ENCODE measurements at regions not wholly inside any gene's neighbourhood (a gene's known extent, or its start where the extent isn't known, plus 50 kb on each side); places are given as distances from the start of the nearest gene placed in this dataset.

DNA sequence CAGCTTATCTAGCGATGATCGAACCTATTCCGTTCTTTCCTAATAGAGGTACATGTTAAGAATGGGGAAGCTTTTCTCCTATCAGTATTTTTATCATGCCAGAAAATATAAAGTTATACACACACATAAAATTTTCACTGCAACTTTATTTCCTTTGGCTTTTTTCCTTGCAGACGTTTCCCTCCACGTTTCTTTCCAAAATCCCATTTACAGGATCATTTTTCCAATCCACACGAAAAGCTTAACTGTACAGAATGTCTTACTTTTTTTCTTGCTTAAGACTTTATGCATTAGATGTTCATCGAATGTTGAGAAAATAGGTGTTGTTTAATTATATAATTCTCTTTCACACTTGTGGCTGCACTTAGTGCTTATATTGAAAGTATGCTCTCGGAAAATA lies 62.9 kb upstream of the HDGFL1 start:
- Mint-ChIP-seq H3K4me3 (no peak overlapping the region), H3K9me3 (no peaks in the 10 kb centered on the region), H3K27me3 (ENCODE audit: low read depth) (no peaks in the 10 kb centered on the region), H3K4me1 (no peaks in the 10 kb centered on the region), H3K36me3 (ENCODE audit: insufficient read depth in 1 of 3, low read depth in 3 of 3) (no peaks in the 10 kb centered on the region), H3K27ac (no peak overlapping the region)
- Histone ChIP-seq H2BK15ac (ENCODE audit: low read depth, low read length) (no peak overlapping the region), H3K4ac (ENCODE audit: low read depth, low read length) (no peak overlapping the region), H3K23ac (ENCODE audit: insufficient read length, low read depth, low read length) (no peak overlapping the region), H3K27me3 (ENCODE audit: insufficient read depth, low read length) (no peaks in the 10 kb centered on the region), H3K9ac (ENCODE audit: extremely low read depth, insufficient read length, low read length) (no peak overlapping the region), H4K91ac (ENCODE audit: insufficient read length, low read depth, low read length) (no peak overlapping the region), H3T11ph (ENCODE audit: low read length) (no peak overlapping the region), H2BK12ac (ENCODE audit: insufficient read length, low read depth, low read length) (no peak overlapping the region), H3K56ac (ENCODE audit: insufficient read length, low read depth, low read length) (no peak overlapping the region), H3K79me1 (ENCODE audit: insufficient read depth, low read depth, low read length, poor library complexity, severe bottlenecking) (no peaks in the 10 kb centered on the region), H2AFZ (ENCODE audit: low read length) (no peak overlapping the region), H4K20me1 (ENCODE audit: control insufficient read depth, insufficient read depth, insufficient read length) (no peaks in the 10 kb centered on the region), H3K79me2 (ENCODE audit: insufficient read depth, low read length) (0 out of 2 replicates have a peak, but pooled peaks cover 2% of the 10 kb centered on the region), H3K27ac (ENCODE audit: insufficient read length, low read depth, low read length) (no peak overlapping the region), H3K9me3 (ENCODE audit: control insufficient read depth, low read depth, low read length) (no peaks in the 10 kb centered on the region), H3K23me2 (ENCODE audit: insufficient read length, low read depth, low read length, poor library complexity, severe bottlenecking) (no peaks in the 10 kb centered on the region), H4K8ac (replicated peaks; ENCODE audit: insufficient read length, low read depth, low read length) (no peak overlapping the region), H2AK5ac (ENCODE audit: insufficient read length, low read length) (no peak overlapping the region), H2BK5ac (ENCODE audit: insufficient read length, low read length) (no peak overlapping the region), H2BK20ac (ENCODE audit: low read depth, low read length, poor library complexity, severe bottlenecking) (no peak overlapping the region), H3K18ac (ENCODE audit: insufficient read length, low read depth, low read length) (no peak overlapping the region), H3K4me2 (ENCODE audit: insufficient read depth, insufficient read length, low read length) (no peak overlapping the region), H3K4me1 (ENCODE audit: insufficient read depth, low read length) (no peaks in the 10 kb centered on the region), H4K5ac (ENCODE audit: insufficient read length, low read depth, low read length) (no peak overlapping the region), H3K14ac (ENCODE audit: insufficient read depth, low read length) (no peak overlapping the region), H2BK120ac (ENCODE audit: low read depth, low read length, poor library complexity, severe bottlenecking) (no peak overlapping the region)
- TF ChIP-seq, protein P1, sequence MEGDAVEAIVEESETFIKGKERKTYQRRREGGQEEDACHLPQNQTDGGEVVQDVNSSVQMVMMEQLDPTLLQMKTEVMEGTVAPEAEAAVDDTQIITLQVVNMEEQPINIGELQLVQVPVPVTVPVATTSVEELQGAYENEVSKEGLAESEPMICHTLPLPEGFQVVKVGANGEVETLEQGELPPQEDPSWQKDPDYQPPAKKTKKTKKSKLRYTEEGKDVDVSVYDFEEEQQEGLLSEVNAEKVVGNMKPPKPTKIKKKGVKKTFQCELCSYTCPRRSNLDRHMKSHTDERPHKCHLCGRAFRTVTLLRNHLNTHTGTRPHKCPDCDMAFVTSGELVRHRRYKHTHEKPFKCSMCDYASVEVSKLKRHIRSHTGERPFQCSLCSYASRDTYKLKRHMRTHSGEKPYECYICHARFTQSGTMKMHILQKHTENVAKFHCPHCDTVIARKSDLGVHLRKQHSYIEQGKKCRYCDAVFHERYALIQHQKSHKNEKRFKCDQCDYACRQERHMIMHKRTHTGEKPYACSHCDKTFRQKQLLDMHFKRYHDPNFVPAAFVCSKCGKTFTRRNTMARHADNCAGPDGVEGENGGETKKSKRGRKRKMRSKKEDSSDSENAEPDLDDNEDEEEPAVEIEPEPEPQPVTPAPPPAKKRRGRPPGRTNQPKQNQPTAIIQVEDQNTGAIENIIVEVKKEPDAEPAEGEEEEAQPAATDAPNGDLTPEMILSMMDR (conservative IDR thresholded peaks at IDR 0.05) = no peak
- no peak for DNase-seq
- WGBS (ENCODE audit: extremely low coverage, insufficient read length, low lambda C conversion rate) = no CpG with 5 or more reads among the region's 8 CpGs
